ENCODE measurements at regions not wholly inside any gene's neighbourhood (a gene's known extent, or its start where the extent isn't known, plus 50 kb on each side); places are given as distances from the start of the nearest gene placed in this dataset.

- H4K20me1 ChIP-seq (replicated peaks; ENCODE audit: control insufficient read depth, insufficient read depth, low read length): peaks cover 5% of the 10 kb centered on the region
- intact Hi-C loops (cut with micrococcal nuclease): loop anchor here (2.0 to 10.0 kb wide), 3 partner anchors 224 to 1012 kb away; no protein-coding TSS in a partner anchor
- 4% methylated on average over 12 of the region's 15 CpGs for WGBS (ENCODE audit: insufficient coverage, low coverage, missing lambda C conversion rate)
- ATAC-seq: no peak
- ChIA-PET POLR2A (interaction anchor here (0.6 to 1.2 kb wide), 3 partner anchors 50 to 832 kb away, joined by 3 to 5 read pairs (median 3); no protein-coding TSS in a partner anchor), CTCF (ENCODE audit: low intra/inter-chr PET ratio) (interaction anchor here (0.8 kb wide), 1 partner anchor 56 kb away, joined by 3 read pairs; no protein-coding TSS in a partner anchor)
- FAIRE-seq: no peak
- H3K4me3 ChIP-seq: no peak overlapping the region
- H3K4me2 ChIP-seq (ENCODE audit: insufficient read depth, low read length): no peak overlapping the region
- no peak for DNase-seq (ENCODE audit: extremely low read depth in 1 of 4, low spot score in 3 of 4)
- no peak overlapping the region for H3K9ac ChIP-seq (ENCODE audit: insufficient read depth in 1 of 2, low read depth in 2 of 2, low read length in 2 of 2)
- H3K4me1 ChIP-seq (replicated peaks in 1 of 2; ENCODE audit: control insufficient read depth in 2 of 2, insufficient read depth in 2 of 2, low read length in 2 of 2): peaks cover 0 to 5% of the 10 kb centered on the region in 2 experiments; a peak in 3 of 5 replicates
- no peak overlapping the region for H2AFZ ChIP-seq (ENCODE audit: low read depth, low read length)
- H3K79me2 ChIP-seq (ENCODE audit: control insufficient read depth, insufficient read depth, low read length): no peaks in the 10 kb centered on the region
- in situ Hi-C loops (cut with MboI): loop anchor here (10.0 to 25.0 kb wide), 2 partner anchors 752 to 1014 kb away; no protein-coding TSS in a partner anchor
- H3K9me1 ChIP-seq (ENCODE audit: control insufficient read depth, insufficient read depth, low read length): no peaks in the 10 kb centered on the region
- no peaks in the 10 kb centered on the region for H3K36me3 ChIP-seq (ENCODE audit: control insufficient read depth, insufficient read depth, low read length)
- H3K27ac ChIP-seq (ENCODE audit: extremely low read depth, low read depth, low read length): no peak overlapping the region
- no peaks in the 10 kb centered on the region for H3K9me3 ChIP-seq (replicated peaks; ENCODE audit: control insufficient read depth, insufficient read depth, low read depth, low read length)
- BruUV-seq (replicated peaks): no TSS peak
- H3K27me3 ChIP-seq (ENCODE audit: control insufficient read depth in 2 of 2, insufficient read depth in 2 of 2, low read length in 2 of 2): peaks cover 16 to 42% of the 10 kb centered on the region in 2 experiments; a peak in 4 of 5 replicates
- no peak for TF ChIP-seq THRA (IDR thresholded peaks at IDR 0.05)
- TF ChIP-seq ZNF124 (CRISPR knock-in tag; IDR thresholded peaks at IDR 0.05): no peak
- no peak for TF ChIP-seq NR2C2 (CRISPR knock-in tag; IDR thresholded peaks at IDR 0.05)
- no peak for TF ChIP-seq NR2C2 (tag; IDR thresholded peaks at IDR 0.05)
- no peak for TF ChIP-seq HDGF (IDR thresholded peaks at IDR 0.05)
- no peak for TF ChIP-seq BDP1 (IDR thresholded peaks at IDR 0.05; ENCODE audit: insufficient read depth, insufficient read length)
- TF ChIP-seq TFAM (CRISPR knock-in tag; conservative IDR thresholded peaks at IDR 0.05): no peak
- no peak for TF ChIP-seq ETV6 (IDR thresholded peaks at IDR 0.05; ENCODE audit: borderline replicate concordance in 1 of 2, low read depth in 2 of 2, low read length in 1 of 2)
- TF ChIP-seq ETV6 (CRISPR knock-in tag; IDR thresholded peaks at IDR 0.05; ENCODE audit: borderline replicate concordance): no peak
- TF ChIP-seq RB1 (IDR thresholded peaks at IDR 0.05; ENCODE audit: low read depth): no peak
- no peak for TF ChIP-seq ZNF696 (CRISPR knock-in tag; conservative IDR thresholded peaks at IDR 0.05)
- TF ChIP-seq ZNF79 (CRISPR knock-in tag; IDR thresholded peaks at IDR 0.05; ENCODE audit: low read depth): no peak
- TF ChIP-seq ZNF449 (CRISPR knock-in tag; IDR thresholded peaks at IDR 0.05): no peak
- no peak for TF ChIP-seq THAP7 (CRISPR knock-in tag; IDR thresholded peaks at IDR 0.05)
- no peak for TF ChIP-seq POLR3G (IDR thresholded peaks at IDR 0.05; ENCODE audit: extremely low read depth, insufficient read length, insufficient replicate concordance)
- no peak for TF ChIP-seq SREBF2 (CRISPR knock-in tag; IDR thresholded peaks at IDR 0.05)
Measured at GRCh38 chr15:70488941-70489848, 274.2 kb downstream of the UACA start.
